GM12865 (cell line): ENCODE measurements at regions not wholly inside any gene's neighbourhood (a gene's known extent, or its start where the extent isn't known, plus 50 kb on each side); places are given as distances from the start of the nearest gene placed in this dataset.
"Not testable (repeated sequence)": the region's sequence is repeated elsewhere in the genome, so short reads cannot be mapped to it uniquely, and the experiment has no call there.

Source experiments
- DNase-seq: peaks from one replicate; pipeline ENCODE4 v3.0.0; 2010; ENCODE audit warnings: low read depth
- H3K4me3 ChIP-seq: 2 replicates; pipeline ENCODE4 v1.5.1; 2011; ENCODE audit warnings: mild to moderate bottlenecking, low read depth, low read length, control low read depth
- CTCF ChIP-seq: IDR thresholded peaks from 2 replicates; pipeline ENCODE4 v1.5.1; 2011; ENCODE audit warnings: low read length, control low read depth, low read depth, inconsistent platforms; ENCODE audit not compliant: insufficient read depth; ENCODE audit errors: missing control alignments

- H3K4me3 ChIP-seq = no peak overlapping the region
- no peak for TF ChIP-seq CTCF
- DNase-seq = no peak
Observed at GRCh38 chr9:27818348-27818747, 245.1 kb upstream of the C9orf72 start.

GRCh38 chr9:27828908-27829307, 255.6 kb upstream of the C9orf72 start:
- no peak for DNase-seq
- no peak for TF ChIP-seq CTCF
- no peak overlapping the region for H3K4me3 ChIP-seq

GRCh38 chr9:27829621-27830020, 256.3 kb upstream of the C9orf72 start:
- H3K4me3 ChIP-seq = no peak overlapping the region
- DNase-seq = no peak
- TF ChIP-seq CTCF = no peak

- not testable (repeated sequence) for H3K4me3 ChIP-seq, DNase-seq
Observed at GRCh38 chr9:27832108-27832507, 258.8 kb upstream of the C9orf72 start.

GRCh38 chr9:27835286-27835685, 262.0 kb upstream of the C9orf72 start:
- no peak for TF ChIP-seq CTCF
- no peak overlapping the region for H3K4me3 ChIP-seq
- DNase-seq = no peak

GRCh38 chr9:27835746-27836145, 262.5 kb upstream of the C9orf72 start:
- no peak overlapping the region for H3K4me3 ChIP-seq
- TF ChIP-seq CTCF = no peak
- no peak for DNase-seq

- no peak for DNase-seq
- no peak overlapping the region for H3K4me3 ChIP-seq
- TF ChIP-seq CTCF = no peak
Observed at GRCh38 chr9:27836661-27837401, 263.6 kb upstream of the C9orf72 start.
